Neural progenitor cell (in vitro differentiated cells): ENCODE measurements at regions not wholly inside any gene's neighbourhood (a gene's known extent, or its start where the extent isn't known, plus 50 kb on each side); places are given as distances from the start of the nearest gene placed in this dataset.
A peak's percentile ranks its signal among the peaks of the same experiment; 100 is the strongest.

Experiments
- DNase-seq: peaks from one replicate; pipeline ENCODE4 v3.0.0-alpha.2; 2016; ENCODE audit warnings: low spot score
- H2AFZ ChIP-seq: fragments of 200-600 bp; sonication (generic); replicated peaks from 2 replicates; pipeline ENCODE4 v1.6.1; 2016; ENCODE audit warnings: antibody characterized with exemption
- H3F3A ChIP-seq: fragments of 200-600 bp; sonication (generic); 2 replicates; pipeline ENCODE4 v1.6.1; 2016; ENCODE audit warnings: antibody characterized with exemption, low read depth
- H3K27ac ChIP-seq: fragments of 200-600 bp; sonication (generic); 2 replicates; pipeline ENCODE4 v1.5.1; 2016; ENCODE audit warnings: mild to moderate bottlenecking
- H3K27me3 ChIP-seq: fragments of 200-600 bp; sonication (generic); 2 replicates; pipeline ENCODE4 v1.6.1; 2016; ENCODE audit warnings: mild to moderate bottlenecking, moderate library complexity
- H3K36me3 ChIP-seq: fragments of 200-600 bp; sonication (generic); 2 replicates; pipeline ENCODE4 v1.5.1; 2016
- H3K4me1 ChIP-seq: fragments of 200-600 bp; sonication (generic); 2 replicates; pipeline ENCODE4 v1.6.1; 2016; ENCODE audit warnings: mixed run types
- H3K4me2 ChIP-seq: fragments of 200-600 bp; sonication (generic); 2 replicates; pipeline ENCODE4 v1.6.1; 2016
- H3K4me3 ChIP-seq: fragments of 200-600 bp; sonication (generic); 2 replicates; pipeline ENCODE4 v1.5.1; 2016
- H3K79me2 ChIP-seq: fragments of 200-600 bp; sonication (generic); 2 replicates; pipeline ENCODE4 v1.6.1; 2016; ENCODE audit warnings: low read depth
- H3K9ac ChIP-seq: fragments of 200-600 bp; sonication (generic); 2 replicates; pipeline ENCODE4 v1.6.1; 2016
- H3K9me3 ChIP-seq: fragments of 200-600 bp; sonication (generic); 2 replicates; pipeline ENCODE4 v1.5.1; 2016; ENCODE audit warnings: low read depth
- H4K20me1 ChIP-seq: fragments of 200-600 bp; sonication (generic); 2 replicates; pipeline ENCODE4 v1.6.1; 2016; ENCODE audit warnings: low read depth
- H3K27ac Mint-ChIP-seq: 3 replicates; pipeline ENCODE4 v1.8.0; 2021; ENCODE audit warnings: mixed read lengths
- H3K27me3 Mint-ChIP-seq: 2 replicates; pipeline ENCODE4 v1.8.0; 2022; ENCODE audit warnings: low read depth, mild to moderate bottlenecking, inconsistent platforms, moderate library complexity, mixed read lengths; ENCODE audit not compliant: insufficient read depth
- H3K36me3 Mint-ChIP-seq: 3 replicates; pipeline ENCODE4 v1.8.0; 2021; ENCODE audit warnings: mixed read lengths
- H3K4me1 Mint-ChIP-seq: 3 replicates; pipeline ENCODE4 v1.8.0; 2021; ENCODE audit warnings: mixed read lengths
- H3K4me3 Mint-ChIP-seq: 3 replicates; pipeline ENCODE4 v1.8.0; 2021; ENCODE audit warnings: mild to moderate bottlenecking, moderate library complexity, mixed read lengths
- H3K9me3 Mint-ChIP-seq: 3 replicates; pipeline ENCODE4 v1.8.0; 2020; ENCODE audit warnings: mixed read lengths
- CTCF ChIP-seq: fragments of 200-600 bp; sonication (generic); IDR thresholded peaks from 2 replicates; pipeline ENCODE4 v1.5.1; 2017; ENCODE audit warnings: antibody characterized with exemption, mild to moderate bottlenecking
- EZH2 ChIP-seq: fragments of 200-600 bp; sonication (generic); IDR thresholded peaks from 2 replicates; pipeline ENCODE4 v1.6.1; 2017; ENCODE audit warnings: antibody characterized with exemption, mild to moderate bottlenecking, moderate library complexity
- EZH2phosphoT487 ChIP-seq: fragments of 200-600 bp; sonication (generic); IDR thresholded peaks from 2 replicates; pipeline ENCODE4 v1.6.1; 2017; ENCODE audit warnings: antibody characterized with exemption

- no peak for DNase-seq
- H3K27ac Mint-ChIP-seq, result no peak overlapping the region
- Histone ChIP-seq H3K9ac (no peak overlapping the region), H4K20me1 (no peaks in the 10 kb centered on the region), H3F3A (no peaks in the 10 kb centered on the region), H3K4me3 (no peak overlapping the region), H3K79me2 (no peaks in the 10 kb centered on the region), H3K4me2 (no peak overlapping the region), H3K27me3 (no peaks in the 10 kb centered on the region), H3K4me1 (no peaks in the 10 kb centered on the region), H3K9me3 (no peaks in the 10 kb centered on the region), H2AFZ (no peak overlapping the region), H3K27ac (no peak overlapping the region), H3K36me3 (no peaks in the 10 kb centered on the region)
- TF ChIP-seq EZH2 (no peak), EZH2phosphoT487 (no peak), CTCF (no peak)
- no peaks in the 10 kb centered on the region for H3K36me3 Mint-ChIP-seq
- no peak overlapping the region for H3K4me3 Mint-ChIP-seq
- peaks cover 1% of the 10 kb centered on the region for H3K9me3 Mint-ChIP-seq
- H3K27me3 Mint-ChIP-seq, result no peaks in the 10 kb centered on the region
- no peaks in the 10 kb centered on the region for H3K4me1 Mint-ChIP-seq
Observed at GRCh38 chr4:100082852-100083251, 107.4 kb downstream of the DDIT4L start.

- no peaks in the 10 kb centered on the region for H3K4me1 ChIP-seq
- peak overlapping the region; percentile 19 for H2AFZ ChIP-seq
- H3K4me3 Mint-ChIP-seq, result no peak overlapping the region
- no peak overlapping the region for H3K9ac ChIP-seq
- no peaks in the 10 kb centered on the region for H3K4me1 Mint-ChIP-seq
- H3K27ac Mint-ChIP-seq, result no peak overlapping the region
- no peaks in the 10 kb centered on the region for H3K9me3 Mint-ChIP-seq
- H3K79me2 ChIP-seq, result no peaks in the 10 kb centered on the region
- H3K27ac ChIP-seq, result no peak overlapping the region
- no peaks in the 10 kb centered on the region for H3K9me3 ChIP-seq
- TF ChIP-seq CTCF (no peak), EZH2 (no peak), EZH2phosphoT487 (no peak)
- no peaks in the 10 kb centered on the region for H3K27me3 ChIP-seq
- H3F3A ChIP-seq, result no peaks in the 10 kb centered on the region
- no peaks in the 10 kb centered on the region for H3K36me3 Mint-ChIP-seq
- no peaks in the 10 kb centered on the region for H3K27me3 Mint-ChIP-seq
- no peaks in the 10 kb centered on the region for H4K20me1 ChIP-seq
- no peak overlapping the region for H3K4me2 ChIP-seq
- no peak for DNase-seq
- H3K36me3 ChIP-seq, result no peaks in the 10 kb centered on the region
- no peak overlapping the region for H3K4me3 ChIP-seq
Observed at GRCh38 chr4:100081491-100081890, 108.8 kb downstream of the DDIT4L start.

- Mint-ChIP-seq H3K4me3 (no peak overlapping the region), H3K27me3 (no peaks in the 10 kb centered on the region), H3K27ac (no peak overlapping the region), H3K36me3 (no peaks in the 10 kb centered on the region), H3K9me3 (no peaks in the 10 kb centered on the region), H3K4me1 (no peaks in the 10 kb centered on the region)
- no peak for DNase-seq
- no peak overlapping the region for H3K4me2 ChIP-seq
- H3K4me3 ChIP-seq, result no peak overlapping the region
- H3K27me3 ChIP-seq, result no peaks in the 10 kb centered on the region
- H3F3A ChIP-seq, result no peaks in the 10 kb centered on the region
- H3K9ac ChIP-seq, result no peak overlapping the region
- H3K79me2 ChIP-seq, result no peaks in the 10 kb centered on the region
- no peak overlapping the region for H3K27ac ChIP-seq
- TF ChIP-seq EZH2 (no peak), CTCF (no peak), EZH2phosphoT487 (no peak)
- no peaks in the 10 kb centered on the region for H3K9me3 ChIP-seq
- H3K36me3 ChIP-seq, result no peaks in the 10 kb centered on the region
- no peak overlapping the region for H2AFZ ChIP-seq
- no peaks in the 10 kb centered on the region for H4K20me1 ChIP-seq
- no peaks in the 10 kb centered on the region for H3K4me1 ChIP-seq
Observed at GRCh38 chr4:100079264-100079663, 111.0 kb downstream of the DDIT4L start.

- no peaks in the 10 kb centered on the region for H3K79me2 ChIP-seq
- H3K36me3 ChIP-seq, result no peaks in the 10 kb centered on the region
- no peak overlapping the region for H3K9ac ChIP-seq
- no peak overlapping the region for H2AFZ ChIP-seq
- DNase-seq, result no peak
- TF ChIP-seq EZH2phosphoT487 (no peak), EZH2 (no peak), CTCF (no peak)
- no peaks in the 10 kb centered on the region for H3K27me3 ChIP-seq
- H3K27ac Mint-ChIP-seq, result no peak overlapping the region
- no peaks in the 10 kb centered on the region for H3K4me1 Mint-ChIP-seq
- no peak overlapping the region for H3K4me2 ChIP-seq
- H3K27ac ChIP-seq, result no peak overlapping the region
- H3K9me3 Mint-ChIP-seq, result no peaks in the 10 kb centered on the region
- no peaks in the 10 kb centered on the region for H3F3A ChIP-seq
- no peaks in the 10 kb centered on the region for H4K20me1 ChIP-seq
- no peak overlapping the region for H3K4me3 ChIP-seq
- H3K4me3 Mint-ChIP-seq, result no peak overlapping the region
- H3K36me3 Mint-ChIP-seq, result no peaks in the 10 kb centered on the region
- no peaks in the 10 kb centered on the region for H3K27me3 Mint-ChIP-seq
- H3K9me3 ChIP-seq, result no peaks in the 10 kb centered on the region
- no peaks in the 10 kb centered on the region for H3K4me1 ChIP-seq
Observed at GRCh38 chr4:100076753-100077152, 113.5 kb downstream of the DDIT4L start.
